SK-N-DZ (cell line): ENCODE measurements at regions not wholly inside any gene's neighbourhood (a gene's known extent, or its start where the extent isn't known, plus 50 kb on each side); places are given as distances from the start of the nearest gene placed in this dataset.
A peak's percentile ranks its signal among the peaks of the same experiment; 100 is the strongest.

ENCODE experiments used
- DNase-seq: peaks from one replicate; pipeline ENCODE4 v3.0.0-alpha.2; 2015; ENCODE audit warnings: low spot score

GRCh38 chr14:83972631-83973030 is 1557.3 kb upstream of the FLRT2 start:
- DNase-seq: no peak

DNA sequence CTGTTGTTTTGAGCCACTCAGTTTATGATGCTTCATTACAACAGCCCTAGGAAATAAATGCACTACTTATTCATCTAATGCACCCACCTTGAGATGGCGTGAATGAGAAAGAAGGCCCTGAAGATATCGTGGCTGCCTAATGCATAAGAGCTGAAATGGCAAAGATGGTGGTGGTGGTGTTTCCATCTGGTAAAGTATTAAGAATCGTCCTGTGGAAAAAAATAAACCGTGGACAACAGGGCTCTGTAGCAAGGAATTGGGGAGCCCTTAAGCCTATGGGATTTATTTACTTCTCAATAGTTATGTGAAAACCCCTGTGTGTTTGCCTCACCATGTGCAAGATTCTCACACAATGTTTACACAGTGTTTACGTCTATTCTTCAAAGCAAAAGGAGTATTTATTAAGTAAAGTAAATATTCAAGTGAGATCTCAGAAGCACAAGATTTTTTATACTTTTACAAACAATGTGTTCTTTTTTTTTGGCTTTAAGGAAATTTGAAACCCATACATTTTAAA is 1555.2 kb upstream of the FLRT2 start:
- DNase-seq: no peak

- no peak for DNase-seq
Measured at GRCh38 chr14:83975435-83975834, 1554.5 kb upstream of the FLRT2 start.

DNA sequence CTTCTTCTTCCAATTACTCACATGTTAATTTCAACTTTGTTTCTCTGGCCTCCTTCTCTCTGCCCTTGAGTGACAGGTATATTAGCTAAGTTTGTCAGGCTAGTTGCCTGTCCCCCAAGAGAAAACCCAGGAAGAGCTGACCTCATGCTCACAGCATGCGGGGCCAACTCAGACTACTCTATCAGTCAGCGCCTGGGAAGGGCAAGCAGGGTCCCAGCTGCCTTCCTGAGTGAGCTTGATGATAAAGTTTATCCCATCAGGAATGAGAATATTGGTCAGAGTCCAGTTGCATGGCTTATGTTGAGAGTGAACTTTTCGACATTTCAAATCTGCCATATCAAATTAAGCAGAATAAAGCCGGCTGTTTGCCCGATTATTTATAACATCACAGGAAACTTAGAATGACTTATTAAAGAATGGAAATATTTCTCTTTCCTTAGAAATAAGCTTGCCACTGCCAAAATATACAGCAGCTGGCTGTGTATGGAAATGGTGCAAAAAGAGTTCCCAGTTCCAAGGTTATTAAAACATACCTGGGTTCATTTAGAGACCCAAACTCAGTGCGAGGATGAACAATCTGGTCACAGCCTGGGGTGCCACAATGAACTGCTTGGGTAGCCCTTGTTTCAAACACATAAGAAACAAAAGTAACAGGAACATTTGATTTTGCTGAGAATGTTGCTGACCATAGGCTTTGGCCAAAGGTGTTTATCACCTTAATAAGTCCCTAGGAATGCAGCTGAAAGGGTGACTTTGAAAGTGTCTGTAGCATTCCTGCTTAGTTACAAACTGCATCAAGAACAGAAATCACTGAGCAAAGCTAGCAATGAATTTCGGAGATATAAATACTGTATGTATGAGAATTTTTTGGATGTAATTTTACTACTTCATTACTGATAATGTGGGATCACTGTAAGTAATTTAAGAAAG is 1553.8 kb upstream of the FLRT2 start:
- DNase-seq: no peak

- DNase-seq: no peak
Measured at GRCh38 chr14:83977583-83977982, 1552.4 kb upstream of the FLRT2 start.

DNA sequence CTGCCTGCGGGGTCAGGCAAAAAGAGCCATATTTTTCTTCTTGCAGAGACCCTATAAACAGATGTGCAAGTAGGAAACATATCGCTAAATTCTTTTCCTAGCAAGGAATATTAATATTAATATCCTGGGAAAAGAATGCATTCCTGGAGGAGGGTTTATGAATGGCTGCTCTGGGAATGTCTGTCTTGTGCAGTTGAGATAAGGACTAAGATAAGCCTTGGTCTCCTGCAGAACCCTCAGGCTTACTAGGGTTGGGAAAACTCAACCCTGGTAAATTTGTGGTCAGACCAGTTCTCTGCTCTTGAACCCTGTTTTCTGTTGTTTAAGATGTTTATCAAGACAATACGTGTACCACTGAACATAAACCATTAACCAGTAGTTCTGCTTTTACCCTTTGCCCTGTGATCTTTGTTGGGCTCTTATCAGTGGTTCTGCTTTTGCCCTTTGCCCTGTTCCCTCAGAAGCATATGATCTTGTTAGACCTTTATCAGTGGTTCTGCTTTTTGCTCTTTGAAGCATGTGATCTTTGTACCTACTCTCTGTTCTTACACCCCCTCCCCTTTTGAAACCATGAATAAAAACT is 1548.2 kb upstream of the FLRT2 start:
- peak; percentile 54 for DNase-seq

DNA sequence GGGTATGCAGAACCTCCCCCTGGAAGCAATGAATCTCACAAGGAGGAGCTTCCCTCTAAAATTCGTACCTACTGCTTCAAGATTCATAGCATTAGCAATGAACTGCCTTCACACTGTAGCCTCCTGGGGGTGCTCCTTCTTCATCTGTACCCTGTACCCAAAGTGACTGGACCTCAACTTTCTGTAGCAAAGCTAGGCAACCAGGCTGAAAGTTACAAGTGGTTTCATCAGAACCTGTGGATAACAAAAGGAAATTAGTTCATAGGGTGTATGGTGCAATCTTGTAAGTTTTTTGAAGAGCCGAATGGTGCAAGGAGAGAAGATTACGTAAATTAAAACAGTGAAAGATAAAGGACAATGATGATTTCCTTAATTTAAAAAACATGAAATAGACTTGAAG is 1541.7 kb upstream of the FLRT2 start:
- DNase-seq: no peak

DNA sequence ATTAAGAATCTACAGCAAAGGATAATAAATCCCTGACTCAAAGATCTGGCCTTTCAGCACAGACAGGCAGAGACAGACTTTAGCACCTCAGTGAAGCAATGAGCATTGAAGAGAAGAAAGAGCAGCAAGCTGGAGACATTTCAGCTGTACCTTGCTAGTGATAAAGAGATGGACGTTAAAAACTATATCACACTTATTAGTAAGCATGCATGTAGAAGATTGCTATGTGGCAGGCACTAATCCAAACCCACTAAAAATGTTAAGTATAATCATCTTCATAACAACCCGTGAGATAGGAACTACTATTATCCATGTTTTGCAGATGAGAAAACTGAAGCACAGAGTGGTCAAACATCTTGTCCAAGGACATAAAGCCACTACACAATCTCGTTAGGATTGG is 1538.3 kb upstream of the FLRT2 start:
- no peak for DNase-seq

DNA sequence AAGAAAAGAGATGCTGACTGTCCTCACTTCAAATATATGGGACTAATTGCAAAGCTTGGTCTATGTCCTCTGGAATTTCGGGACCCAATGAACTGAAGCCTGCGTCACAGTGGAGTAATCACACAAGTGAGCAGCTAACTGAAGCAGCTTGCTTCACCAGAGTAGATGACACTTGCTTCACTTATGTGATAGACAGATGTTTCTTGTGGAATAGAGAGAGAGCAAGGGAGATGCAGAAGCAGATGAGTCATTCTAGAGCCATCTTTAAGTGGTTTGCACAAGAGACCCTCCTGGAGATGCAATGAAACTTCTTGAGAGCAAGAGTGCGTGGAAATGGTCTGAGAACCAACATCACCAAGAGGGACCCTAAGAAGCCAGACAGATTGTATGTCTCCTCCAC is 1537.1 kb upstream of the FLRT2 start:
- no peak for DNase-seq

- no peak for DNase-seq
Measured at GRCh38 chr14:83993545-83993944, 1536.4 kb upstream of the FLRT2 start.

GRCh38 chr14:83994020-83994419 is 1535.9 kb upstream of the FLRT2 start:
- no peak for DNase-seq

DNA sequence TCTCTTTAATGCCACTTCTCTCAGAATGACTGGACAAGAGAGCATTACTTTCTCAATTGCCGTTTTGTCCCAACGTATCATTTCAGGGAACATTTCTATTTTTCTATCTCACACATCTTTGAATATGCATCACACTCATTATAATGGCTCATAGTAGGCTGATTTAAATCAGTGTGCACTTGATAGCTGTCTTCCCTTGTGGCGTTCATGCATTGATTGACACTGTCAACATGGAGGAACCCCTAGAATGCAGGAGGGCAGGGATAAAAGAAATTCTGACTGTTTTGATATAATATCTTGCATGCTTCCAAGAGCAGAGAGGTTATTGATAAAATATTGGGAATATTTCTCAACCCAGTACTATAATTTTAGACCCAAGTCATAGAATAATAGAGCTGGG is 1528.9 kb upstream of the FLRT2 start:
- DNase-seq: no peak

GRCh38 chr14:84003346-84003745 is 1526.6 kb upstream of the FLRT2 start:
- DNase-seq: no peak

GRCh38 chr14:84006643-84007155 is 1523.2 kb upstream of the FLRT2 start:
- DNase-seq: peak; percentile 9

DNA sequence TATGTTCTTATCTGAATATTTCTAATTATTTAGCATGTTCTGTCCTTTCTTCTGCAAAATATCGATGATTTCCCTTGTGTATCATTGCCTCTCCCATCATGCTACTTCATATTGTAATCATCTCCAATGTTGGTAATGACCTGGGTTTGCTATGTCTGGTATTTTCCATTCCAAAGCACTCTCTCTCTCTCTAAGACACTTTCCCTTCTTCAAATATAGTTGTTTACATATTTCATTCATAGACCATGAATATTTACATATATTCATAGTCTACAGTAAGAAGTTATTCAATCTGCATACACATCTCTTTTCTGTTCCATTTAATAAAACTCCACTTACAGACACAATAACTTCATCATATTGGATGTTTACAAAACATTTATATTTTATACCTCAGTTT is 1516.5 kb upstream of the FLRT2 start:
- no peak for DNase-seq

DNA sequence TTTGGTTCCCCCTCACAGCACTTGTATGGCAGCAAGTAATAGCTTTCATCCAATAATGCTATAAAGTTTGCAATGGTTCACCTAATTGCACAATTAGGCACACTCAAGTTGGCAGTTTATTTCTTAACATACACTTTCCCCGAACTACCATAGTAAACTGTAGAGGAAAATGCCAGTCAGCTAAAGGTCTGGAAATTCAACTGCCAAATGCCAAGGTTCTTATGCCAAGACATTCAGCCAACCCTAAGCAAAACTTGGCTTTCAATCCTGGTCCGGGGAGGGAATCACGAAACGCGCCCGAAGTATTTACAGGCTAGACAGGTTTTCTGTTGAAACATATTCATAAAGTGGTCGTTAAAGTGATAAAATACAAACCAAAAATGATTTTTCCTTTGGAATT is 1512.4 kb upstream of the FLRT2 start:
- DNase-seq: no peak

DNA sequence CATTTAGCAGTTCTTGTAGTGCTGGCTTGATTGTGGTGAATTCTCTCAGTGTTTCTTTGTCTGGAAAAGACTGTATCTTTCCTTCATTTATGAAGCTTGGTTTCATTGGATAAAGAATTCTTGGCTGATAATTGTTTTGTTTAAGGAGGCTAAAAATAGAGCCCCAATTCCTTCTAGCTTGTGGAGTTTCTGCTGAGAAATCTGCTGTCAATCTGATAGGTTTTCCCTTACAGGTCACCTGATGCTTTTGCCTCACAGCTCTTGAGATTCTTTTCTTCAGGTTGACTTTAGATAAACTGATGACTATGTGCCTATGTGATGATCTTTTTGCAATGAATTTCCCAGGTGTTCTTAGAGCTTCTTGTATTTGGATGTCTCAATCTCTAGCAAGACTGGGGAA is 1508.5 kb upstream of the FLRT2 start:
- no peak for DNase-seq

DNA sequence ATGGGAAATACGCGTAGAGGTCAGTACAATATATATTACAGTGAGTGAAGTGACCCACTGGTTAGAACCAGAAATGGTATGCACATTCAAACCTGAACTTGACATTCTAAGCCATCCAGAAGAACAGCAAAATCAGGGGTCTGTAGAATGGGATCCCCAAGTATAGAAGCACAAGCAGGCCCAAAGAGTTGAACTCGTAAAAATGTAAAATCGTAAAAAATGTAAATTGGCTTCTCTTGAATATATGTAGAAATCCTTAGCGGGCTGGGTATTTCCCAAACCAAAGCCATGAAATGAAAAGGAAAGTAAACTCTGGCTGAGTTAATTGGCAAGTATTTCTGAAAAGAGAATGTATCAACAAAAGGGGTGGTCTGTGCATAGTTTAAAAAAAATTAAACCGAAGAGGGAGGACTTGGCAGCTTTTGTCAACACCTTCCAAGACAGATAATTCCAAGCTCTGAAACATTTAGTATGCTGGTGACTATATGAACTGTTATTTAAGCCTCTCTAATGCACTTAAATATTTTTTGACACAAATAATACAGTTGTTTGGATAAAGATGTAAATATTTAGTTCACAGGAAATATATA is 1505.6 kb upstream of the FLRT2 start:
- DNase-seq: no peak

DNA sequence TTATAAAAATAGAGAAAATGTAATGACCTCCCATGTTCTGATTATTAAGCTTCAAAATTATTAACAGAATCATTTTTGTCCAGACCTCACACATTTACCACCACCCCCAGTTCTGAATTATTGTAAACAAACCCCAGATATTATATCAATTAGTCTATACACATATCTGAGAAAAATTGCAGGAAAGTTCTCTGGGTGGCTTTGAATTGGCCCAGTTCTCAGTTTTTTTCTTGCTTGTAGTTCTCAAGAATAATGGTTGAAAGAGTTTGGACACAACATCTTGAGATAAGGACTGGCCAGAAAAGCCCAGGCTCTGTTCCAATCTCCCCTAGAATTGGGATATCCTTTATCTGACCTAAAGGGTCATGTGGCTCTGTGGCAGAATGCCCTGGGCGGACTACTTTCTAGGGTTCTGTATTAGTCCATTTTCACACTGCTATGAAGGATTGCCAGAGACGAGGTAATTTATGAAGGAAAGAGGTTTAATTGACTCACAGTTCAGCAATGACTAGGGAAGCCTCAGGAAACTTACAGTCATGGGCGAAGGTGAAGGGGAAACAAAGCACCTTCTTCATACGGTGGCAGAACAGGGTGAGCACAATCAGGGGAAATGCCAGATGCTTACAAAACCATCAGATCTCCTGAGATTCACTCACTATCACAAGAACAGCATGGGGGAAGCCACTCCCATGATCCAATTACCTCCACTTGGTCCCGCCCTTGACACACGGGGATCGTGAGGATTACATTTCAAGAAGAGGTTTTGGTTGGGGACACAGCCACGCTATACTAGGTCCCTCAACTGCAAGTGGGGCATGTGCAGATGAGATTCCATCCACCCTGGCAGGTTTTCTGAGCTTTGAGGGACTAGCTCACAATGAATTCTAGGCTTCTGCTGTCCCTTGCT is 1504.6 kb upstream of the FLRT2 start:
- DNase-seq: no peak

GRCh38 chr14:84027351-84027750 is 1502.6 kb upstream of the FLRT2 start:
- no peak for DNase-seq

DNA sequence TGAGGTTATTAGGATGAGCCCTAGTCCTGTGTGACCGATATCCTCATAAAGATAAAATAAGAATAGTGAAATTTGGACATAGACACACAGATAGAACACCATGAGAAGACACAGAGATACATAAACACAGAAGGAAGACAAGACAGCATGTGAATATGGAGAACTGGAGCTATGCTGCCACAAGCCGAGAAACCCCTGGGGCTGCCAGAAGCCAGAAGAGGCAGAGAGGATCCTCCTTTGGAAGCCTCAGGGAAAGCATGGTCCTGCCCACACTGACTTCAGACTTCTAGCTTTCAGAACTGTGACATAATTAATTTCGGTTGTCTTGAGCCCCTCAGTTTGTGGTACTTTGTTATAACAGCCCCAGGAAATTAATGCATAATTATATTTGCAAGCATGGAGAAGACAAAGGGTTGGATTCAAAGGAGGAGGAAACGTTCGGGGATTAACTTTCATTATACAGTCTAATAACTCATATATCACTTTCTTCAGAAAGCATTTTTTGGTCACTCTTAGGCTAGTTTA is 1501.8 kb upstream of the FLRT2 start:
- DNase-seq: no peak
